Activated T-helper 1 cell treated with anti-CD3 and anti-CD28 coated beads, Interleukin-2, amount 50 U/mL, for 16 hours (primary cell): ENCODE measurements at regions not wholly inside any gene's neighbourhood (a gene's known extent, or its start where the extent isn't known, plus 50 kb on each side); places are given as distances from the start of the nearest gene placed in this dataset.

Experiments
- DNase-seq, 2 donors: peaks; one replicate each; pipeline ENCODE4 v3.0.0-alpha.2; 2020; ENCODE audit warnings: low read depth in 1 of 2, low spot score in 1 of 2

GRCh38 chr11:80196932-80197554, 756.2 kb upstream of the TENM4 start:
- DNase-seq = no peak

- no peak for DNase-seq
Measured at GRCh38 chr11:80196041-80196440, 755.2 kb upstream of the TENM4 start.

GRCh38 chr11:80194625-80195024, 753.8 kb upstream of the TENM4 start:
- no peak for DNase-seq

GRCh38 chr11:80194016-80194415, 753.2 kb upstream of the TENM4 start:
- DNase-seq = no peak

GRCh38 chr11:80188076-80188627, 747.3 kb upstream of the TENM4 start:
- DNase-seq = no peak

- DNase-seq = no peak
Measured at GRCh38 chr11:80186692-80187091, 745.9 kb upstream of the TENM4 start.

- DNase-seq = no peak
Measured at GRCh38 chr11:80182901-80183300, 742.1 kb upstream of the TENM4 start.

GRCh38 chr11:80173371-80174136, 732.7 kb upstream of the TENM4 start:
- DNase-seq = no peak

GRCh38 chr11:80168796-80169195, 728.0 kb upstream of the TENM4 start:
- DNase-seq = no peak

GRCh38 chr11:80167766-80168165, 726.9 kb upstream of the TENM4 start:
- no peak for DNase-seq

GRCh38 chr11:80165744-80166143, 724.9 kb upstream of the TENM4 start:
- DNase-seq = no peak

- no peak for DNase-seq
Measured at GRCh38 chr11:80163441-80163840, 722.6 kb upstream of the TENM4 start.

- DNase-seq = no peak
Measured at GRCh38 chr11:80163011-80163410, 722.2 kb upstream of the TENM4 start.

GRCh38 chr11:80162387-80162786, 721.6 kb upstream of the TENM4 start:
- no peak for DNase-seq

GRCh38 chr11:80157447-80157846, 716.6 kb upstream of the TENM4 start:
- DNase-seq = no peak

GRCh38 chr11:80156062-80156461, 715.2 kb upstream of the TENM4 start:
- DNase-seq = no peak

- no peak for DNase-seq
Measured at GRCh38 chr11:80155412-80156017, 714.7 kb upstream of the TENM4 start.

- DNase-seq = no peak
Measured at GRCh38 chr11:80146232-80146631, 705.4 kb upstream of the TENM4 start.

GRCh38 chr11:80144897-80145594, 704.2 kb upstream of the TENM4 start:
- no peak for DNase-seq

GRCh38 chr11:80136991-80137390, 696.2 kb upstream of the TENM4 start:
- DNase-seq = no peak

GRCh38 chr11:80129396-80129795, 688.6 kb upstream of the TENM4 start:
- no peak for DNase-seq

- DNase-seq = no peak
Measured at GRCh38 chr11:80122211-80122610, 681.4 kb upstream of the TENM4 start.
